ENCODE measurements at regions not wholly inside any gene's neighbourhood (a gene's known extent, or its start where the extent isn't known, plus 50 kb on each side); places are given as distances from the start of the nearest gene placed in this dataset.

DNA sequence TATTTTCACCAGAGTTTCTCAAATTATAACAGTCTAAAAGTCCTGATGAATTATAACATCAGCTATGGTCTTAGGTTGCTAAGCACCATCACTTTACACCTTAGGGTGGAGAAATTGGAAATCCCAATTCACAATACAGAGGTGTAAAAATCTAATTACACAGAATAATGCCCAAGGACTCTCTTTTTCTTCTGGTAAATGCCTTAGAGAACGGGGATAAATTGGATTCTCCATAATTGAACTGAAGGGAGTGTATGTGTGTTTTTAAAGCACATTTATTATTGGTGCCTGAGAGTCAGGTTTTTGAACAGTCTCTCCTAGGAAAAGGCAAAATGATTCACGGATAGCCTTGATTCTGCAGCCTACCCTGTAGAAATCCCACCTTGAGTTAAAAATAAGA lies 66.8 kb downstream of the NIBAN1 start:
- TF ChIP-seq, protein P1, sequence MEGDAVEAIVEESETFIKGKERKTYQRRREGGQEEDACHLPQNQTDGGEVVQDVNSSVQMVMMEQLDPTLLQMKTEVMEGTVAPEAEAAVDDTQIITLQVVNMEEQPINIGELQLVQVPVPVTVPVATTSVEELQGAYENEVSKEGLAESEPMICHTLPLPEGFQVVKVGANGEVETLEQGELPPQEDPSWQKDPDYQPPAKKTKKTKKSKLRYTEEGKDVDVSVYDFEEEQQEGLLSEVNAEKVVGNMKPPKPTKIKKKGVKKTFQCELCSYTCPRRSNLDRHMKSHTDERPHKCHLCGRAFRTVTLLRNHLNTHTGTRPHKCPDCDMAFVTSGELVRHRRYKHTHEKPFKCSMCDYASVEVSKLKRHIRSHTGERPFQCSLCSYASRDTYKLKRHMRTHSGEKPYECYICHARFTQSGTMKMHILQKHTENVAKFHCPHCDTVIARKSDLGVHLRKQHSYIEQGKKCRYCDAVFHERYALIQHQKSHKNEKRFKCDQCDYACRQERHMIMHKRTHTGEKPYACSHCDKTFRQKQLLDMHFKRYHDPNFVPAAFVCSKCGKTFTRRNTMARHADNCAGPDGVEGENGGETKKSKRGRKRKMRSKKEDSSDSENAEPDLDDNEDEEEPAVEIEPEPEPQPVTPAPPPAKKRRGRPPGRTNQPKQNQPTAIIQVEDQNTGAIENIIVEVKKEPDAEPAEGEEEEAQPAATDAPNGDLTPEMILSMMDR (IDR thresholded peaks at IDR 0.05), result no peak
- TF ChIP-seq POLR2A (IDR thresholded peaks at IDR 0.05; ENCODE audit: low read depth) (no peak), POLR2AphosphoS5 (IDR thresholded peaks at IDR 0.05) (no peak), EP300 (IDR thresholded peaks at IDR 0.05) (no peak)

Measured in esophagus muscularis mucosa (tissue), 4 donors.